ENCODE measurements at regions not wholly inside any gene's neighbourhood (a gene's known extent, or its start where the extent isn't known, plus 50 kb on each side); places are given as distances from the start of the nearest gene placed in this dataset.

GRCh38 chr16:9366048-9366969 lies 274.9 kb downstream of the HAPSTR1 start:
- no peak for DNase-seq (ENCODE audit: low read depth in 2 of 2)
- H3K4me3 ChIP-seq (replicated peaks in 1 of 2; ENCODE audit: low read depth in 2 of 2, low read length in 2 of 2): no peak overlapping the region
- no peak for TF ChIP-seq CTCF (IDR thresholded peaks at IDR 0.05; ENCODE audit: low read depth, low read length)

- no peak overlapping the region for H3K4me3 ChIP-seq (replicated peaks in 1 of 2; ENCODE audit: low read depth in 2 of 2, low read length in 2 of 2)
- no peak for DNase-seq (ENCODE audit: low read depth in 2 of 2)
- TF ChIP-seq CTCF (IDR thresholded peaks at IDR 0.05; ENCODE audit: low read depth, low read length): no peak
Observed at GRCh38 chr16:9370061-9370491, 278.6 kb downstream of the HAPSTR1 start.

- TF ChIP-seq CTCF (IDR thresholded peaks at IDR 0.05; ENCODE audit: low read depth, low read length): no peak
- H3K4me3 ChIP-seq (replicated peaks in 1 of 2; ENCODE audit: low read depth in 2 of 2, low read length in 2 of 2): no peak overlapping the region
- DNase-seq (ENCODE audit: low read depth in 2 of 2): no peak
Observed at GRCh38 chr16:9371713-9372448, 280.4 kb downstream of the HAPSTR1 start.

GRCh38 chr16:9372934-9373890 lies 281.8 kb downstream of the HAPSTR1 start:
- no peak for TF ChIP-seq CTCF (IDR thresholded peaks at IDR 0.05; ENCODE audit: low read depth, low read length)
- no peak for DNase-seq (ENCODE audit: low read depth in 2 of 2)

GRCh38 chr16:9374061-9374460 lies 282.6 kb downstream of the HAPSTR1 start:
- DNase-seq (ENCODE audit: low read depth in 2 of 2): no peak
- TF ChIP-seq CTCF (IDR thresholded peaks at IDR 0.05; ENCODE audit: low read depth, low read length): no peak
- H3K4me3 ChIP-seq (replicated peaks in 1 of 2; ENCODE audit: low read depth in 2 of 2, low read length in 2 of 2): no peak overlapping the region

More at GRCh38 chr16:9372934-9373890, 281.8 kb downstream of the HAPSTR1 start:
- H3K4me3 ChIP-seq (replicated peaks in 1 of 2; ENCODE audit: low read depth in 2 of 2, low read length in 2 of 2): no peak overlapping the region

- TF ChIP-seq CTCF (IDR thresholded peaks at IDR 0.05; ENCODE audit: low read depth, low read length): no peak
- DNase-seq (ENCODE audit: low read depth in 2 of 2): peak in 1 of 2 donors; percentile 6
- no peak overlapping the region for H3K4me3 ChIP-seq (replicated peaks in 1 of 2; ENCODE audit: low read depth in 2 of 2, low read length in 2 of 2)
Observed at GRCh38 chr16:9378876-9379275, 287.4 kb downstream of the HAPSTR1 start.
